RWPE2 (cell line): ENCODE measurements at regions not wholly inside any gene's neighbourhood (a gene's known extent, or its start where the extent isn't known, plus 50 kb on each side); places are given as distances from the start of the nearest gene placed in this dataset.

Experiments
- ATAC-seq: fragments of 200-7000 bp; cut with Tn5 transposase; 3 replicates; pipeline ENCODE4 v1.9.1; 2021; ENCODE audit warnings: low read depth
- DNase-seq: peaks from one replicate; pipeline ENCODE4 v3.0.0-alpha.2; 2020; ENCODE audit warnings: low spot score
- H3K27ac ChIP-seq: fragments of 450-650 bp; 2 replicates; pipeline ENCODE4 v1.5.1; 2017; ENCODE audit warnings: mild to moderate bottlenecking; ENCODE audit not compliant: poor library complexity, severe bottlenecking
- H3K27me3 ChIP-seq: fragments of 250-450 bp; sonication (Bioruptor Pico); 2 replicates; pipeline ENCODE4 v1.5.1; 2021; ENCODE audit warnings: mild to moderate bottlenecking, moderate library complexity; ENCODE audit not compliant: insufficient read depth, poor library complexity, severe bottlenecking
- H3K36me3 ChIP-seq: fragments of 250-450 bp; sonication (Bioruptor Pico); 2 replicates; pipeline ENCODE4 v1.5.1; 2020; ENCODE audit warnings: low read depth, mild to moderate bottlenecking, moderate library complexity
- H3K4me1 ChIP-seq: fragments of 250-450 bp; sonication (Bioruptor Pico); 2 replicates; pipeline ENCODE4 v1.5.1; 2021; ENCODE audit warnings: mild to moderate bottlenecking, moderate library complexity; ENCODE audit not compliant: insufficient read depth, poor library complexity, severe bottlenecking
- H3K4me3 ChIP-seq: fragments of 250-450 bp; sonication (Bioruptor Pico); 2 replicates; pipeline ENCODE4 v1.5.1; 2021; ENCODE audit warnings: mild to moderate bottlenecking, moderate library complexity; ENCODE audit not compliant: severe bottlenecking
- H3K9me3 ChIP-seq: fragments of 250-450 bp; sonication (Bioruptor Pico); 2 replicates; pipeline ENCODE4 v1.5.1; 2021; ENCODE audit warnings: mild to moderate bottlenecking, moderate library complexity; ENCODE audit not compliant: severe bottlenecking
- TF ChIP-seq, protein P1 (sequence below): fragments of 450-650 bp; IDR thresholded peaks from one replicate; pipeline ENCODE4 v1.5.1; 2017; ENCODE audit warnings: mild to moderate bottlenecking, moderate library complexity; ENCODE audit not compliant: poor library complexity, severe bottlenecking

DNA sequence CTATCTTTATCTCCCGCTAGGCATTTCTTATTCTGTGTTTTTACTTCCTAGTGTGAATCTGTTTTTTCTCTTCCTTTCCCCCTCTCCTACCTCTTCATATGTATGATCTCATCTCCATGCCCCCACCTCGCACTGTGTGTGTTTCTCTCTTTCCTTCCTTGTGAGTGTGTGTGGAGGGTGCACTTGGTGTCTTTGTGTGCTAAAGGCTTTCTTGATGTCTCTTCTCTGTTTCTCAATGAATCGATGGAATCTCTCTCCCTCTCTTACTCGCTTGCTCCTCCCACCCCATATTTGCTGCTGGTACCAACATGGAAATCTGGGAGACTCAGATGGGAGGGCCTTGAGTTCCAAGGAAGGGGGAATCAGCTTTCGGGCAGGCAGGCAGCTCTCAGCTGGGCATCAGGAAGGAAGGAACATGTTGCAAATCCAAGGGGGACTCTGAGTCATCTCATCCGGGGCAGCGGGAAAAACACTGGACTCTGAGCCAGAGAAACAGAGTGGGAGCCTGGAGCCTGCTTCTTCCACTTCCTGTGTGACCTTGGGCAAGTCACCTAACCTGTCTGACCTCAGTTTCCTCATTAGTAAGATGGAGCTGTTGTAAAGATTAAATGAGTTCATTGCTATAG lies 147.5 kb downstream of the PTPRU start:
- peaks cover 7% of the 10 kb centered on the region for H3K4me1 ChIP-seq
- ATAC-seq = peak; percentile 63; the same call in 2 of the 3 replicates
- TF ChIP-seq, protein P1, sequence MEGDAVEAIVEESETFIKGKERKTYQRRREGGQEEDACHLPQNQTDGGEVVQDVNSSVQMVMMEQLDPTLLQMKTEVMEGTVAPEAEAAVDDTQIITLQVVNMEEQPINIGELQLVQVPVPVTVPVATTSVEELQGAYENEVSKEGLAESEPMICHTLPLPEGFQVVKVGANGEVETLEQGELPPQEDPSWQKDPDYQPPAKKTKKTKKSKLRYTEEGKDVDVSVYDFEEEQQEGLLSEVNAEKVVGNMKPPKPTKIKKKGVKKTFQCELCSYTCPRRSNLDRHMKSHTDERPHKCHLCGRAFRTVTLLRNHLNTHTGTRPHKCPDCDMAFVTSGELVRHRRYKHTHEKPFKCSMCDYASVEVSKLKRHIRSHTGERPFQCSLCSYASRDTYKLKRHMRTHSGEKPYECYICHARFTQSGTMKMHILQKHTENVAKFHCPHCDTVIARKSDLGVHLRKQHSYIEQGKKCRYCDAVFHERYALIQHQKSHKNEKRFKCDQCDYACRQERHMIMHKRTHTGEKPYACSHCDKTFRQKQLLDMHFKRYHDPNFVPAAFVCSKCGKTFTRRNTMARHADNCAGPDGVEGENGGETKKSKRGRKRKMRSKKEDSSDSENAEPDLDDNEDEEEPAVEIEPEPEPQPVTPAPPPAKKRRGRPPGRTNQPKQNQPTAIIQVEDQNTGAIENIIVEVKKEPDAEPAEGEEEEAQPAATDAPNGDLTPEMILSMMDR = no peak
- no peak overlapping the region for H3K27ac ChIP-seq
- H3K4me3 ChIP-seq = no peak overlapping the region
- H3K27me3 ChIP-seq = no peaks in the 10 kb centered on the region
- no peaks in the 10 kb centered on the region for H3K36me3 ChIP-seq
- DNase-seq = no peak
- peaks cover 4% of the 10 kb centered on the region for H3K9me3 ChIP-seq

DNA sequence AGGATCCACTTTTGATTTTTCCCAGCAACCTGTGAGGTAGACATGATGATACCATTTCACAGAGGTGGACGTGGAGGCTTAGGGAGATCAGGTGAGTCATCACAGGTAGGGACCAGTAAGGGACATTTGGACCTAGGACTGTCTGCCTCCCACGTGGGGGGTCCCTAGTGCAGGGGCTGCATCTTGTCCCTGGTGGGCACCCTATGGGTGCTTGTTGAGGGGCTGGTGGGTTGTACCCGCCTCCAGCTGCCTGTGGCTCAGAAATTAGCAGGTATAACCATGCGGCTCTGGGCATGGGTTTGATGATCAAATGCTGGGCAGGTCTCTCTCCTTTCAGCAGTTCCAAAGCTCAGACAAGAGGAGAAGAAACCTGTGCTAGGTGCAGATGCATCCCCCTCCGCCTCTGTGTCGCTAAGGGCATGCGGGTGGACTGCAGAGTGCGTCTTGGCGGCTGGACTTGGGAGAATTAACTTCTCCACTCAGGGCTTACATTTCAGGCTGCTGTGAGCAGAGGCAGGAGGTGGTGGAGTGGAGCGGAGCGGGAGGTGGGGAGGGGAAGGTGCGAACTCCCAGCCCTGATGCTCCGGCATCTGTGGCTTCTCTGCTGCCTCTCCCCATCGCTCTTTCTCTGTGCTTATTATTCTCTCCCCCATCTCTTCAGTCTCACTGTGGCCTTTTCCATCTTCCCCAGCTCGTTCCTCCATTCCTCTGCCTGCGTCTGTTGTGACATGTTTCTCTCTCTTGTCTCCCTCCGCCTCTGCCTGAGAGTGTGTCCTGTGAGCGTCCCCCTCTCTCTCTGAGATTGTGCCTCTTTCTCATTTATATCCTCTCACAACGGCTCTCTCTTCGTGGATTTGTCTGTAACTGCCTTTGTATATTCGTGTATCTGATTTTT lies 146.8 kb downstream of the PTPRU start:
- H3K36me3 ChIP-seq = no peaks in the 10 kb centered on the region
- H3K4me1 ChIP-seq = peaks cover 7% of the 10 kb centered on the region
- no peak overlapping the region for H3K4me3 ChIP-seq
- H3K9me3 ChIP-seq = peaks cover 9% of the 10 kb centered on the region
- no peaks in the 10 kb centered on the region for H3K27me3 ChIP-seq
- no peak for ATAC-seq
- DNase-seq = no peak
- no peak overlapping the region for H3K27ac ChIP-seq
- TF ChIP-seq, protein P1 = no peak

DNA sequence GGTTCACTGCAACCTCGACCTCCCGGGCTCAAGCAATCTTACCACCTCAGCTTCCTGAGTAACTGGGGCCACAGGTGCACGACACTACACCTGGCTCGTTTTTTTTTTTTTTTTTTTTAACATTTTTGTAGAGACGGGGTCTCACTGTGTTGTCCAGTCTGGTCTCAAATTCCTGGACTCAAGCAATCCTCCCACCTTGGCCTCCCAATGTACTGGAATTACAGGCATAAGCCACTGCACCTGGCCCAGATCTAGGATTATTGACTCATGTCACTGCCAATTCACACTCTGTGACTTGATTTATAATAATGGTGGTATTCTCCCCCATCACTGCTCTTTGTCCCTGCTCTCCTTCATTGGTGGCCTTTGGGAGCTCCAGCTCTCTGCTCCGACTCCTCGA lies 145.1 kb downstream of the PTPRU start:
- peaks cover 12% of the 10 kb centered on the region for H3K9me3 ChIP-seq
- TF ChIP-seq, protein P1 = no peak
- DNase-seq (no peak), ATAC-seq (no peak)
- no peak overlapping the region for H3K27ac ChIP-seq
- no peak overlapping the region for H3K4me3 ChIP-seq
- H3K36me3 ChIP-seq = no peaks in the 10 kb centered on the region
- H3K4me1 ChIP-seq = peaks cover 7% of the 10 kb centered on the region
- H3K27me3 ChIP-seq = no peaks in the 10 kb centered on the region

DNA sequence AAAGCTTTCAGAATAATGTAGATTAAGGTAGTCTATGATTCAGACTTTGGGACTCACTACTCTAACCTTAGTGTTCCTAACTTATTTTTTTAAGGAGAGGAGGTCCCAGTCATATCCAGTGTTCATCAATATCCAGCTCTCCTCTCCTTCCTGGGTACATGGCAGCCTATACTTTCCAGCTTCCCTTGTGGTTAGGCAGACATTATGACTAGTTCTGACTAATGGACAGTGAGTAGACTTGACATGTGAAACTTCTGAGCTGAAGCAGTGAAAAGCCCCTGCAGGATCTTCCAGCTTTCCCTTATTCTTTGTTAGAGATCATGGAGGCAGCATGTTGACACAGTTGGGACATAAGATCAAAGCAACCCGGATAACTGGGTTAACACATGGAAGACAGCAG lies 144.2 kb downstream of the PTPRU start:
- Histone ChIP-seq H3K36me3 (no peaks in the 10 kb centered on the region), H3K27ac (no peak overlapping the region), H3K4me1 (peaks cover 7% of the 10 kb centered on the region), H3K9me3 (peaks cover 12% of the 10 kb centered on the region), H3K27me3 (no peaks in the 10 kb centered on the region), H3K4me3 (no peak overlapping the region)
- DNase-seq = no peak
- TF ChIP-seq, protein P1 = no peak
- peak; percentile 73 for ATAC-seq
